ENCODE measurements at regions not wholly inside any gene's neighbourhood (a gene's known extent, or its start where the extent isn't known, plus 50 kb on each side); places are given as distances from the start of the nearest gene placed in this dataset.
"Not testable (repeated sequence)": the region's sequence is repeated elsewhere in the genome, so short reads cannot be mapped to it uniquely, and the experiment has no call there.

DNA sequence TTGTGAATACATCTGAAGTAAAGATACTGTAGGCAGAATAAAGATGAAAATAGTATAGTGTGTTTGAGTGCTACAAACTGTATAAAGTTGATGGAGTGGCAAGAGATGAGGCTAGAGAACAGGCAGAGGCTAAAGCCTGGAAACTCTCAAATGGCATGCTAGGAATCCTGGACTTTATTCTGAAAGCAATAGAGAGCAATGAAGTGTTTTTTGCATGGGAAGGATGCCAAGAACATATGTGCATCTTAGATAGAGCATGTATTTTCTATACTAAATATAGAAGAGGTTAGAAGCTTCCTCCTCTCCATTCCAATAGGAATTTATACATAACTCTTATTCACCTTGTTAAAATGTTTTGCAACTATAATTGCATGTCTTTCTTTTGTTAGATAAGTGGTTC is 86.3 kb upstream of the TMTC2 start:
- no peak for DNase-seq
- intact Hi-C loops (cut with DNase I): no loop called here

DNA sequence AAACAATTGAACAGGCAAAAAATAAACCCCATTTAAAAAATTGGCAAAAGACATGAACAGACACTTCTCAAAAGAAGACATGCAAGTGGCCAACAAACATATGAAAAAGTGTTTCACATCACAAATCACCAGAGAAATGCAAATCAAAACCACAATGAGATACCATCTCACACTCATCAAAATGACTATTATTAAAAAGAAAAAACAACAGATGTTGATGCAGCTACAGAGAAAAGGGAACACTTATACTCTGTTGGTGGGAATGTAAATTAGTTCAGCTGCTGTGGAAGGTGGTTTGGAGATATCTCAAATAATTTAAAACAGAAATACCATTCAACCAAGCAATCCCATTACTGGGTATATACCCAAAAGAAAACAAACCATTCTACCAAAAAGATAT is 83.1 kb upstream of the TMTC2 start:
- H3K27ac ChIP-seq; DNase-seq; H3K36me3 ChIP-seq; H3K4me3 ChIP-seq (replicated peaks in 1 of 3); H3K27me3 ChIP-seq; H3K4me1 ChIP-seq; H3K9me3 ChIP-seq; intact Hi-C loops (cut with DNase I): not testable (repeated sequence)

More for the DNA sequence above, 86.3 kb upstream of the TMTC2 start:
- no peak for TF ChIP-seq CTCF (IDR thresholded peaks at IDR 0.05)
- TF ChIP-seq POLR2A (IDR thresholded peaks at IDR 0.05): no peak
- Histone ChIP-seq H3K4me3 (replicated peaks in 1 of 3) (no peak overlapping the region), H3K27ac (no peak overlapping the region), H3K36me3 (no peaks in the 10 kb centered on the region), H3K4me1 (peaks cover 0 to 5% of the 10 kb centered on the region in 2 donors), H3K27me3 (no peaks in the 10 kb centered on the region), H3K9me3 (no peaks in the 10 kb centered on the region)

- H3K4me3 ChIP-seq (replicated peaks in 1 of 3): no peak overlapping the region
- no peaks in the 10 kb centered on the region for H3K4me1 ChIP-seq
- H3K27me3 ChIP-seq: no peaks in the 10 kb centered on the region
- no peak for DNase-seq
- H3K27ac ChIP-seq: no peak overlapping the region
- intact Hi-C loops (cut with DNase I): no loop called here
- H3K36me3 ChIP-seq: no peaks in the 10 kb centered on the region
- no peaks in the 10 kb centered on the region for H3K9me3 ChIP-seq
- no peak for TF ChIP-seq POLR2A (IDR thresholded peaks at IDR 0.05)
- TF ChIP-seq CTCF (IDR thresholded peaks at IDR 0.05): no peak
Observed at GRCh38 chr12:82605115-82605514, 81.6 kb upstream of the TMTC2 start.

DNA sequence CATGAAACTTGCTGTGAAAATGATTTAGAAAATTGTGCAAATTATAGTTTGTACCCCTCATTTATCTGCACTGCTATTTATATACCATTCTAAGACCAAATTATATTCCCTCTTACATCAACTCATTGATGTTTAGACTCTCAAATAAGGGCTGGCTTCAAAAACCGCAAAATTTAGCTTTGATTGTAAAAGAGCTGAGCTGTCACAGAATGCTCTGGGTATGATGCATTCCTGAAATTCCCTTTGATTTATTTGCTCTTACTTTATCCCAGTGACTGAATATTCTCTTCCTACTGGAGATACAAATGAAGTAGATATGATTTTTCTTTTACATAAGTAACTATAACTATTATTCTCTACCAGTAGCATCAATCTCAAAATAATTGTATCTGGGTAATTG is 78.0 kb upstream of the TMTC2 start:
- TF ChIP-seq POLR2A (IDR thresholded peaks at IDR 0.05) (no peak), CTCF (IDR thresholded peaks at IDR 0.05) (no peak)
- no peaks in the 10 kb centered on the region for H3K9me3 ChIP-seq
- WGBS, 2 donors: 33 to 43% methylated on average over 1 of the region's 1 CpG
- no peak for DNase-seq
- intact Hi-C loops (cut with DNase I): no loop called here
- no peaks in the 10 kb centered on the region for H3K27me3 ChIP-seq
- H3K27ac ChIP-seq: no peak overlapping the region
- H3K36me3 ChIP-seq: no peaks in the 10 kb centered on the region
- no peak overlapping the region for H3K4me3 ChIP-seq (replicated peaks in 1 of 3)
- no peaks in the 10 kb centered on the region for H3K4me1 ChIP-seq

GRCh38 chr12:82609234-82609914 is 77.3 kb upstream of the TMTC2 start:
- Histone ChIP-seq H3K9me3 (no peaks in the 10 kb centered on the region), H3K4me1 (no peaks in the 10 kb centered on the region), H3K36me3 (no peaks in the 10 kb centered on the region), H3K27ac (no peak overlapping the region), H3K4me3 (replicated peaks in 1 of 3) (no peak overlapping the region), H3K27me3 (no peaks in the 10 kb centered on the region)
- intact Hi-C loops (cut with DNase I): no loop called here
- DNase-seq: no peak
- WGBS, 2 donors: 81 to 90% methylated on average over 2 of the region's 2 CpGs
- TF ChIP-seq POLR2A (IDR thresholded peaks at IDR 0.05): no peak
- TF ChIP-seq CTCF (IDR thresholded peaks at IDR 0.05): no peak

- peak; percentile 47 for DNase-seq
- Histone ChIP-seq H3K4me3 (replicated peaks in 1 of 3) (no peak overlapping the region), H3K4me1 (peaks cover 4 to 7% of the 10 kb centered on the region in 2 donors), H3K27me3 (no peaks in the 10 kb centered on the region), H3K9me3 (no peaks in the 10 kb centered on the region), H3K36me3 (no peaks in the 10 kb centered on the region), H3K27ac (no peak overlapping the region)
- intact Hi-C loops (cut with DNase I): no loop called here
- TF ChIP-seq POLR2A (IDR thresholded peaks at IDR 0.05) (no peak), CTCF (IDR thresholded peaks at IDR 0.05) (peak in 1 of 6 experiments; percentile 38)
- WGBS, 2 donors: 56 to 64% methylated on average over 3 of the region's 3 CpGs
Observed at GRCh38 chr12:82619644-82620043, 67.1 kb upstream of the TMTC2 start.

Data from thyroid gland (tissue), 4 donors.